Heart left ventricle (tissue), 13 donors: ENCODE measurements at regions not wholly inside any gene's neighbourhood (a gene's known extent, or its start where the extent isn't known, plus 50 kb on each side); places are given as distances from the start of the nearest gene placed in this dataset.

Source experiments
- CTCF ChIP-seq, 12 donors: fragments of 200-600 bp; sonication (generic) in 4 of 12; IDR thresholded peaks; one replicate each; pipeline versions ENCODE4 v1.5.0 to v1.8.0; 2018 to 2022; ENCODE audit warnings: antibody characterized with exemption in 12 of 12, mild to moderate bottlenecking in 5 of 12
- POLR2A ChIP-seq, 2 donors: fragments of 450-650 bp; IDR thresholded peaks; one replicate each; pipeline ENCODE4 v1.6.1; 2017; ENCODE audit warnings: antibody characterized with exemption in 2 of 2, mild to moderate bottlenecking in 2 of 2, moderate library complexity in 2 of 2
- donor health status: ischemic (EF 13 %, LVEDD 7.1; RV severe dilation, severe dysfunction).
- donor health status: DM: no; HTN: yes; CAD: no.
- donor health status: DM: no; HTN: no; CAD: no.
- donor health status: ischemic (EF 25% LVEDD 6.9; RV normal size, moderate dysfunction).
- donor health status: ischemic (EF 25% LVEDD 5.7; RV mildly dilated, moderate dysfunction).
- donor health status: ischemic (EF 35%, LVEDD 5.7; RV mildly dilated, moderate dysfunction).
- donor health status: nonischemic (EF 11% LVEDD 7.7; RV severe dilation, severe dysfunction).
- donor health status: DM: yes; HTN: yes; CAD: no.
- donor health status: PGD.
- donor health status: ischemic (EF 29% LVEDD 5.4; RV normal size, mild dysfunction).
- donor health status: nonischemic (EF 23%, LVEDD 6.1; RV moderate dilation, normal function).

- no peak for TF ChIP-seq CTCF (IDR thresholded peaks at IDR 0.05)
- TF ChIP-seq POLR2A (IDR thresholded peaks at IDR 0.05), result no peak
Measured at GRCh38 chr3:72342450-72342849, 505.8 kb downstream of the SHQ1 start.
